ENCODE measurements at regions not wholly inside any gene's neighbourhood (a gene's known extent, or its start where the extent isn't known, plus 50 kb on each side); places are given as distances from the start of the nearest gene placed in this dataset.
A peak's percentile ranks its signal among the peaks of the same experiment; 100 is the strongest.
"Not testable (repeated sequence)": the region's sequence is repeated elsewhere in the genome, so short reads cannot be mapped to it uniquely, and the experiment has no call there.

DNA sequence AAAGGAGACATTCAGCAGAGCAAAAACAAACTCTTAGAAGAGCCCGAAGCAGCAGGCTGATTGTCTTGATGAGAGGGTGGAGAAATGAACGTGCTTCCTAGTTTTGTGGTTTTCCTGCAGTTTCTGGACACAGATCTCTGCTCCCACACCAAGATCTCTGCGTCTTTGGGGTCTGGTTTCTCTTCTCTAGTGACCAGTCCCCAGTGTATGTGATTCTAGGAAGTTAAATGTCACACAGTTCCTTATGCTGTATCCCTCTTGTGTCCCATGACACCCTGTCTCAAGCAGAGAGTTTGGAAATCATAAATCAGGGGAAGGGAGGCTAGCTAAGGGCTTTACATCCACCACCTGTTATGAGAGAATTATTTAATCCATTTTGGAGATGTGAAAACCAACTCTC is 55.4 kb upstream of the KLF14 start:
- DNase-seq = no peak

DNA sequence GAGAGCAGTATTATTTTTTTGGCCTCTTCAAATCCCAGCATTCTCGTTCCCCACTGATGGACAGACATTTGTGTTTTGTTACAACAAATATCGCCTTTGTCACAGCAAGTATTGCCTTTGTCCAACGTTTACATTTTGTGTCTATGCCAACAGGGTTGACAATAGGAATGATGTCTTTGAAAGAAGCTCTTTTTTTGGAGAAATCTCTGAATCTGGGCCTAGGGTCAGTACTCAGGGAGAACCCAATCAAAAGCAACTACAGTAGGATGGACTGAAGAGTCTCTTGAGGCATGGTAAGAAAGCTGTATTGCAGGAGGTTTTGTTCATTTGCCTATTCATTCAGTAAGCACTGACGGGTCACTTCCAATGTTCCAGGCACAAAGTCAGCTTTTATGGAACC is 57.7 kb upstream of the KLF14 start:
- no peak for DNase-seq

DNA sequence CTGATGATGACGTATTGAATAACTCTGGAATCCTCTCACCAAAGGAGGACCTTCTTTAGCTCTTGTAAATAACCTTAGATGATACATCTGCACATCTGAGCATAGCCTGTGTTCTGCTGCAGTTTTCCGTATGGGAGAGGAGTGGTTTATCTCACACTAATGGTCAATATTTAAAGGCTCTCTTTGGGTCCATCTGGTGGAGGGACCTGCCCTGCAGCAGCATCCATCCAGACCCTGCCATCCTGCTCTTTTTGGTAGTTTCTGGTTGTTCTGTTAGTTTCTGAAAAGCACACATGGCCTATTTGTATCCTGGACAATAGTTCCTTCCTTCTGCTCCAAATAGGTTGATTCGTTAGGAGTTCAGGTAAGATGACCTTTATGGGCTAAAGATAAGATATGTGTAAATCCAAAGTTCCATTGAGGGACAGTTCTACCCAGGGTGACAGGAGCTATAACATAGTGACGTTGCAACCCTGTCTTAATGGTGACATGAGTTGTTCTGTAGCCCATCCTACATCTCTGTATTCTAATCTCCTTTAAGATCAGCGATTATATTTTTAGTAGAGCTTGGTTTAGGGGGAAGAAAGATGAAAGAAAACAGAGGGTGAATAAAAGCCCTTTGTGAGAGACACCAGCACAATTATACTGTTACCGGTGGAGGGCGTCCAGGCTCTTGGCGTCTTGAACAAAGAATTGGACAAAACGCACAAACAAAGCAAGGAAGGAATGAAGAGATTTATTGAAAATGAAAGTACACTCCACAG is 60.0 kb upstream of the KLF14 start:
- peak; percentile 1 for DNase-seq

DNA sequence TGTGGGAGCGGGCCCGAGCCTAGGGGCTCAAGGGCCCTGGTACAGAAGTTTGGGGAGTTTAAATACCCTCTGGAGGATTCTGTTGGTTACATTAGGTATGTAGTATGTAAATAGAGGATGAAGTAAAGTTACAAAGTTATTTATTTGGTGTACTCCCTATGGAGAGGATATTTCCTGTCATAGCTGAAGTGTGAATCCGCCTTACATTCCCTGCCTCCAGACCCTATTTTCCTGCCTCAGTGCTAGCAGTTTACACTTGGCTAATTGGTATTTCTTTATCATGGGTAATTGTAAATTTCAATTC is 60.6 kb upstream of the KLF14 start:
- no peak for DNase-seq

DNA sequence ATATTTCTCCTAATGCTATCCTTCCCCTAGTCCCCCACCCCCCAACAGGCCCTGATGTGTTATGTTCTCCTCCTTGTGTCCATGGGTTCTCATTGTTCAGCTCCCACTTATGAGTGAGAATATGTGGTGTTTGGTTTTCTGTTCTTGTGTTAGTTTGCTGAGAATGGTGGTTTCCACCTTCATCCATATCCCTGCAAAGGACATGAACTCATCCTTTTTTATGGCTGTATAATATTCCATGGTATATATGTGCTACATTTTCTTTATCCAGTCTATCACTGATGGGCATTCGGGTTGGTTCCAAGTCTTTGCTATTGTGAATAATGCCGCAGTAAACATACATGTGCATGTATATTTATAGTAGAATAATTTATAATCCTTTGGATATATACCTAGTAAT is 62.4 kb upstream of the KLF14 start:
- not testable (repeated sequence) for DNase-seq

DNA sequence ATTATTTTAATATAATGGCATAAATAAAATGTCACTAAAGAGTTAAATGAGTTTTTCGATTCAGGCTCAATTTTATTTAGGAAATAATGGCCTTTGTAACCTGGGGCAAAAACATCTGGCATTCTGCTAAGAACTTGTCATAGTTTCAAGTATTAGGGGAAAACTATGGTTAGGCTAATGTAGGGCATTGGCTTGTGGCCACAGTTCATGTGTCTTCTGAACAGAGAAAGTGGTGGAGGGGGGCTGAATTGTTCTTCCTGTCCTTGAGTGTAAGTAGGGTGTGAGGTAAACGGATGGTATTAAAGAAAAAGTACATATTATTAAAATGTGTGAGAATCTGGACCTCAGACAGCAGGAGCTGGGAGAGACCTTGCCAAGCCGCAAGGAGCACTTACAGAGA is 69.1 kb upstream of the KLF14 start:
- DNase-seq = no peak

DNA sequence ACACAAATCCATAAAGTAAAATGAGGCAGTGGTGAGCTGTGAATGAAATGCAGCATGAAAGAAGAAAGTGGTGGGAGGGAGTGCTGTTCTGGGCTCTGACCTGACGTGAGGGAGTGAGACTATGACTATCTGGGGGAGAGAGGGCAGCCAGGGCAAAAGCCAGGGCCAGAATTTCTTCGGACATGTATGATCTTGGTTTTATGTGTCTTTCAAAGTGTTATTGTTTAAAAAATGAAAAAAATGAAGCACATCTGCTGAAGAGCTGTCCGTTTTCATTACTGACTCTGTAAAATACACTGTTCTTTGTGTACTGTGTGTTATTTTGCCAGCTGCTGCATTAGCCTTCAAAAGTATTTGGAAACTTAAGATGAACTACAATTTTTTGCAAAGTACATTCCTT is 70.2 kb upstream of the KLF14 start:
- no peak for DNase-seq

DNA sequence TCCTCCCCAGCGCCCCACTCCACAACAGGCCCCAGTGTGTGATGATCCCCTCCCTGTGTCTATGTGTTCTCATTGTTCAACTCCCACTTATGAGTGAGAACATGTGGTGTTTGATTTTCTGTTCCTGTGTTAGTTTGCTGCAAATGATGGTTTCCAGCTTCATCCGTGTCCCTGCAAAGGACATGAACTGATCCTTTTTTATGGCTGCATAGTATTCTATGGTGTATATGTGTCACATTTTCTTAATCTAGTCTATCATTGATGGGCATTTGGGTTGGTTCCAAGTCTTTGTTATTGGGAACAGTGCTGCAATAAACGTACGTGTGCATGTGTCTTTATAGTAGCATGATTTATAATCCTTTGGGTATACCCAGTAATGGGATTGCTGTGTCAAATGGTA is 78.8 kb upstream of the KLF14 start:
- DNase-seq = not testable (repeated sequence)

DNA sequence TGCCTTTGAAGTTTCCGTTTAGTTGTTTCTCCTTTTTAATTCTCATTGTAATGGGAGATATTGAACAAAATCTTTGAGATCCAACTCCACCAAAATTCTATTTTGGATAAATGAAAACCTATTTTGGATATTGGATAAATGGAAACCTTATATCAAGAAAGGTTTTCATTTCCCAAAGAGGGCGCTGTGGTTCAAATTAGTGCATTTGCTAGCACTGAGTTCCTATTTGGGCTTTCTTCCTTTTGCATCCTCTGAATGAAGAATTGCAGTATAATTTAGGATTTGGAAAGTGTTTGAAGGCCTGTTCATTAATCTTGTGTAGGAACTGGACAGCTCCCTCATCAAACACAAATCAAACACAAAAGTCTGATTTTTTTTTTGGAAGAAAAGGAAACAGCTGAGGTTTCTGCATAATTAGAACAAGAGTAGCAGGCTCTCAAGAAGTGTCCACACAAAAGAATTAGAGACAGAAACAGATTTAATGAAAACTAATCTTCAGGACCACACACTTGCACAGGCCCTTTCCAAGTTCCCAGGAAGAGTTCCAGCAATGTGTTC is 80.8 kb upstream of the KLF14 start:
- no peak for DNase-seq

DNA sequence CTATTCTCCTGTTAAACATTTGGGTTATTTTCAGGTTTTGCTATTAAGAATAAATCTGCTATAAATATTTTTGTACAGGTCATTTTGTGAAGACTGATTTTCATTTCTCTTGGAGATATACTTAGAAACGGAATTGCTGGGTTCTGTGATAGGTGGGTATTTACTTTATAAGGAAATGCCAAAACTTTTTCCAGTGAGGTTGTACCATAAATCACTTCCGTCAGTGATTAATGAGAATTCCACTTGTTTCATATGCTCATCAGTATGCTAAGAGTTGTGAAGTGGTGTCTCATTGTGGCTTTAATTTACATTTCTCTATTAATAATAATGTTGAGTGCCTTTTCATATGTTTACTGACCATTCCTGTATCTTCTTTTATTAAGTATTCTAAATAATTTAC is 84.0 kb upstream of the KLF14 start:
- DNase-seq = no peak

DNA sequence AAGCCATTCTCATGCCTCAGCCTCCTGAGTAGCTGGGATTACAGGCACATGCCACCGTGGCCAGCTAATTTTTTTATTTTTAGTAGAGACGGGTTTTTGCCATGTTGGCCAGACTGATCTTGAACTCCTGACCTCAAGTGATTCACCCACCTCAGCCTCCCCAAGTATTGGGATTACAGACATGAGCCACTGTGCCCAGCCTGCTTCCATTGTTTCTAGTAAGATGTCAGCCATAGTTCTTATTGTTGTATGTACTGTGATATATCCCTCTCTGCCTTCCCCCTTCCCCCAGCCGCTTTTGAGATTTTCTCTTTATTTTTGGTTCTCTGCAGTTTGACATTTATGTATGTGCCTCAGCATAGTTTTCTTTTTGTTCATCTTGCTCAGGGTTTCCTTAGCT is 87.9 kb upstream of the KLF14 start:
- no peak for DNase-seq

DNA sequence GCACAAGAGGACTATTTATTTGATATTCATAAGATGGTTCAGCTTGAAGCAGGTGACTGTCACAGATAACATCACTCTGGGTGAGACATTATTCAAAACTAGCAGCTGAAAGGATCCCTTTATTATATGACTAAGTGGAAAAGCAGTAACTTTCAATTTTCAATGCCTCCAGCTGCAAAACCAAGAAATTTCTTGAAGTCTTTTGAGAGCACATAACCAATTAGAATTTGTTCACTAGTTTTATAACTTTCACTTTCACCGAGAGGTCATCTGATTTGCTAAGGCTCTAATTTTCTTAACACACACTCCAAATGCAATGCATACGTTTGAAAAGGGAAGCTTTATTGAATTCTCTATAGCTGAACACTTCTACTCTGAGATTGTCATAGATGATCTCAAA is 88.6 kb upstream of the KLF14 start:
- DNase-seq = no peak

DNA sequence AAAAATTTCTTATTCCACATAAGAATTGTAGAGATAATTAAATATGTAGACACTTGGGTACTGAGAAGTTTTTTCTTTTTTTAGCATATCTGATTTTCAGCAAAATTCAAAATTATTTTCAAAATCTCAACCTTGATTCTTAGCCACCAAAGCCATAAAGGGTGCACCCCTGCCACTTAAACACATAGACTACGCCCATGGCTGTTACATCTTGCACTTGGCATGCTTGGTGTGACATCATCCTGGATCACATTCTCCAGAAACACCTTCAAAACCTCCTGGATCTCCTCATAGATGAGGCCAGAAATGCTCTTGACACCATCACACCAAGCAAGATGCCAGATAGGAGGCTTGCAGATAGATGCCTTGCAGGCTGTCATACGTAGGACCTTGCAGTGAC is 89.1 kb upstream of the KLF14 start:
- no peak for DNase-seq

DNA sequence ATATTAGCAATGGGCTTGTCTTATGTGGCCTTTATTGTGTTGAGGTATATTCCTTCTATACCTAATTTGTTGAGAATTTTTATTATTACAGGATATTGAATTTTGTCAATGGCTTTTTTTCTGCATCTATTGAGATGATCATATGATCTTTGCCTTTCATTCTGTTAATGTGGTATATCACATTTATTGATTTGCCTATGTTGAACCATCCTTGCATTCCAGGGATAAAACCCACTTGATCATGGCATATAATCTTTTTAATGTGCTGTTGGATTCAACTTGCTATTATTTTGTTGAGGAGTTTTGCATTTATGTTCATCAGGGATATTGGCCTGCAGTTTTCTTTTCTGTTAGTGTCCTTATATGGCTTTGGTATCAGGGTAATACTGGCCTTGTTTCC is 91.8 kb upstream of the KLF14 start:
- no peak for DNase-seq

DNA sequence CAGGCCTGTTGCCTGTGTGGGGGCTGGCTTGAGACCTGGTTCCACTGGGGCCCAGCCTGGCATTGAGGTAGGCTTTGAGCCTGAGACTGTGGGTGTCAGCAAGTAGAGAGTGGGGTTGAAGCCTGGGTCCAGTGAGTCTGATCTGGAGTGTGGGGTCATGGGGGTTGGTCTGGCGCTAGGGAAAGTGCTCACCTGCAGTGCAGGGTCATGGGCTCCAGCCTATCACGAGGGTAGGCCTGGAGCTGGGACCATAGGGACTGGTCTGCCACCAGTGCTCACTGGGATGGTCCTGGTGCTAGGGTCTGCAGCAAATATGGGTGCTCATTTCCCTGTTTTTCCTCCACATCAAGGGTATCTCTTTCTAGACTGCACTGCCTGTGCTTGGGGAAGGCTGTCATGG is 95.4 kb upstream of the KLF14 start:
- no peak for DNase-seq

DNA sequence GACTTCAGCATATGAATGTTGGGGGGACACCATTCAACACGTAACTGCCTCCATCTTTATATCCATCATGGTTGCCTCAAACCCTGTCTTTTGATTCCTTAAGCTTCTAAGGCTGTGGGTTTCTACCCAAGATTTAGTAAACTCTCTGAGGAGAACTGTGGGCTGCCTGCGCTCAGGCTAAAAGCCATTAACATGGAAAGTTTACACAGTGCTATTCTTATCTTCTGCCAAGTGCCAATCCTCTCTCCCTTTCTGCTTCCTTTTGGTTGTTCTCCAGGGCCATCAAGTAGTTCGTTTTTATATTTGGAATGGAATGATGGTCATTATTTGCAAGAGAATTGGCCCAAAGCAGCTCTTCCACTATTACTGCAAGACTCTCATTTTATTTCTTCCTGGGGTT is 97.3 kb upstream of the KLF14 start:
- no peak for DNase-seq

DNA sequence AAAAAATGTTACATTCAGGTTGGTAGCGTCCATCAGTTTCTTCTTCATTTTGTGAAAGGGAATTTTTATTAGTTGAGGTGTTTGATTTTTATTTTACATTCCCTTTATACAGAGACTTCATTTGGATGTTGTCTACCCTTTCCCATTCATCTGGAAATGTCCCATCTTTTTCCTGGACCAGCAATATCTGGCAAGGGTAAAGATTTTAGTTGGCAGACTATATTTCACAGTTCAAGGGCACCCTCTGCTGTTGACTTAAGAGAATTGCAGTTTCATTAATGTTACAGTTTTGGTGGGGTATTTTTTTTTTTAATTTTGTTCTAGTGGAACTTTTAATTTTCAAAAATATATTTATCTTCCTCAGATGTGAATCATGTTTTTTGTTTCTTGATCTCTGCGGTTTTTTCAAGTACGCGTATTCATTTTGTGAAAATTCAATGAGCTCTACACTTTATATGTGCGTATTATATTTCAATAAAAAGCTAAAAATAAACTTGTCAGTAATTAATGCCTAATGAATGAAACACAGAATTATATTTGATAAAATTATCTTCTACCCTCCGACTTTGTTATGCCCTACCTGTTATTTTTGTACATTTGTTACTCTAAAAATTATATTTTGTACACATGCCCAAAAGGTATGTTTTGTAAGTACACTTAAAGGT is 97.9 kb upstream of the KLF14 start:
- DNase-seq = no peak

DNA sequence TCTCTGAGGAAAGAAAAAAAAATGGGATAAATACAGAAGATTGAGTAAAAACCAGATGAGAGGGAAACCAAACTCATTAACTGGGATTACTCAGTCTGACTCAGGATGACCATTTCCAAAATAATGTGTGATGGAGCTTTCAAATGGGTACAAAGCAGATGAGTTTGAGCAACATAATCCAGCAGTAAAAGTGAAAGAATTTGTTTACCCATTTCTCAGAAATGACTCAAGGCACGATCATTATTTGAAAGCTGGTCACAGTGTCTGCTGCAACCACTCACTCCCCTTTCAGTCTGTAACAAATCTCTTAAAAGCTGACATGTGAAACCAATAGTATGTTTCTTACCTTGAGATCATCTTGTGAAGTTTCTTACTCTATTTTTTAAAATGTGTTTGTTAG is 104.7 kb upstream of the KLF14 start:
- DNase-seq = peak; percentile 75

DNA sequence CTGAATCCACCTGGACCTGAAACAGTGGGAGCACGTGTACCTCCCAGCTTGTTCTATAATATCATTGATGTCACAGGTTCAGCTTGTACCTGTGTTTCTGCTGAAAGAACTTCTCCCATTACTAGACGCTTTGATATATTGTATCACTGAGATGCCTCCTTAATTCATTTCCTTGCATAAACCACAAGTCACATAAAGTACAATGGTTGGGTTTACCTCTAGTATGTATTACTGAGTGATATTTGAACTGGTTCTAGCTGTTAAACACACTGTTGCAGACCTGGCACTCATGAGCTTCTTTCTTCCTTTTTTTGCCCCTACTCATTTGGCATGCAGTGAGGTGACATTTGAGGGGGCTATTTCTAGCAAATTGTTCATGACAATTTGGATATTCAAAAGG is 106.6 kb upstream of the KLF14 start:
- DNase-seq = no peak

DNA sequence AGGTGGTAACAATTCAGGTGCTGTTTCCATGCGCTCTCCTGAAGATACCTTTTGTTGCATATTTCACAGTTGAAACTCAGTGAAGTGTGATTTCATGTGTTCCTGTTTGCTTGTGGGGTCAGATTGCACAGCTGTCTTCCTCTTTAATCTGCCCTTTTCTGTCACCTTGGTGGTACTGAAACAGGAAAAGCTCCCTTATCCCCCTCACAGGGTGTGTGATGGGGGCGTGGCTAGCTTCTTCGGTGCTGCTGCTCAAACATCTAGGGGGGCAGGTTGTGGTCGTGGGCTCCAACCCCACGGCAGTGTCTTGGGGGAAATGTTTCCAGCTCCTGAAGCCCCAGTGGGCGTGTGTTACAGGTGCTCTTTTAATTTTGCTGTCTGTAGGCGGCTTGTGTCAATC is 107.4 kb upstream of the KLF14 start:
- DNase-seq = no peak

DNA sequence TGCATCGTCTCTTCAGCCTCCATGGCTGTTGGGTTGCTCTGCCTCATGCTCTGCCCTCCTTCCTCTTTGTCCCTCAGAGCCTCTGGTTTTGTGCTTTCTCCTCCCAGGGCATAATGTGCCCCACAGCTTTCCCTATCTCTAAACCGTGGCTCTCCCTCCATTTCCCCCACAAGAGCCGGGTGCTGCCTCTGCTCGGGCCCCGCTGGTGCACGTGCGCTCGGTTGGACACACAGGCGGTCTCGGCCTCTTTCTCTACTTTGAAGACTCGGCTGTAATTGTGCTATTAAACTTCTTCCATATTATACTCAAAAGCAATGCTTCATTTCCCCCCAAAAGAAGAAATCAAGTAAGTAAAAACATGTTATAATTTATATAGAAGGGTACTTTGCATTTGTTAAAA is 109.7 kb upstream of the KLF14 start:
- DNase-seq = no peak

DNA sequence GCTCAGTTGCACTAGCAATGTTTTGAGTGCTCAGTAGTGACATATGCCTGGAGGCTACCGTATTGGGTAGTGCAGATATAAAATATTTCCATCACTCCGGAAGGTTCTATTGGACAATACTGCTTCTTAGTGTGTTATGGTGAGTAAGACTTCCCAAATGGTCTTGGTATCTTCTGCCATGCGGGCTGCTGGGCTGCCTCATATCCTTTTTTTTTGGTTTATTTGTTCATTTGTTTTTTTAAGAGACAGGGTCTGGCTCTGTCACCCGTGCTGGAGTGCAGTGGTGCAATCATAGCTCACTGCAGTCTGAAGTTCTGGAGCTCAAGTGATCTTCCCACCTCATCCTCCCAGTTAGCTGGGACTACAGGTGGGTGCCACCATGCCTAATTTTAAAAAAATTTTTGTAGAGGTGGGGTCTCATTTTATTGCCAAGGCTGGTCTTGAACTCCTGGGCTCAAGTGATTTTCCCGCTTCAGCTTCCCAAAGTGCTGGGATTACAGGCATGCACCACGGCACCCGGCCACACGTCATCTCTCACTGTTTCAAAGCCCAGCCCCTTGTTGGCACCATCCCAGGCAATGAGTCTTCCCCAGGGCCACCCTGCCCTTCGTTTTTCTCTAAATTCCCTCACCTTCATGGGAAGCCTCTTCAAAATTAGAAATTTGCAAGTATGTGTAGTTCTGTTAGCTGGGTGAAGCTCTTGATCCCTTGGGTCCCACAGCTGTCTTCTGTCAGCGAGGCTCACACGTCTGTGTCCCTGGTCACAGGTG is 111.0 kb upstream of the KLF14 start:
- DNase-seq = no peak

DNA sequence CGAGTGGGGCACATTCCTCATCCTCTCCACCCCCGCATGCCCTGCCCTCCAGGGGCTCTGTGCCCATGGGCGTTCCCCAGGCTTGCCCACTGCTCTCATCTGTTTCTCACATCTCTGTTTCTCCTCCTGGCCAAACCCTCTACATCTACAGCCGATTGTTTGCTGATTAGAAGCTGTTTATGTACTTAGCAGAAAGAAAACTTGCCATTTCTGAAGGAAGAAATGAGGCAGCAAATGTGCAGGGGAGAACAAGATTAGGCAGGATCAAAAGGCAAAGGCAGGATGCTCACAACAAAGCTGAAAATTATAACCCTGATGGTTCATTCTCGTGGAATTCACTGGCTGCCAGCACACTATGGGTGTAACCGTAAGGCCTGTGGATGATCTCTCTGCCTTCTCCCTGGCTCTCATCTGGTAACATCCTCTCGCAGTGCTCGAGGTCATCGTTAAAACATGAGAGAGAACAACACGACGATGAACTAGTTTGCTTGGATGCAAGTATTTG is 111.6 kb upstream of the KLF14 start:
- peak; percentile 60 for DNase-seq

DNA sequence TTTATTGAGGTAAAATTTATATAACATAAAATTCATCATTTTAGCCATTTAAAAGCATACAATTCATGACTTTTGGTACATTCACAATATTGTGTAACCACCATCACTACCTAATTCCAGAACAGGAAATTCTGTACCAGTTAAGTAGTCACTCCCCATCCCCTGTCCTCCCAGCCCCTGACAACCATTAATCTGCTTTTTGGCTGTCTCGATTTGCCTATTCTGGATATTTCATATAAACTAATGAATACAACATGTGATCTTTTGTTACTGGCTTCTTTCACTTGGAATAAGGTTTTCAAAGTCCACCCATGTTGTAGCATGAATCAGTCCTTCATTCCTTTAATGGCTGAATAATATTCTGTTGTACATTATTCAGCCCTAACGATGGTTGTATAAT is 115.6 kb upstream of the KLF14 start:
- no peak for DNase-seq
